CD4-positive, alpha-beta T cell treated with Interleukin-21 for 1 hour (primary cell): ENCODE measurements at regions not wholly inside any gene's neighbourhood (a gene's known extent, or its start where the extent isn't known, plus 50 kb on each side); places are given as distances from the start of the nearest gene placed in this dataset.
A peak's percentile ranks its signal among the peaks of the same experiment; 100 is the strongest.
"Not testable (repeated sequence)": the region's sequence is repeated elsewhere in the genome, so short reads cannot be mapped to it uniquely, and the experiment has no call there.

Experiments
- DNase-seq: peaks from one replicate; pipeline ENCODE4 v3.0.0-alpha.2; 2020

- not testable (repeated sequence) for DNase-seq
Measured at GRCh38 chr17:20851591-20852238, 191.1 kb downstream of the USP22 start.

GRCh38 chr17:20852239-20852989 lies 190.4 kb downstream of the USP22 start:
- DNase-seq, result no peak

GRCh38 chr17:20852990-20853370 lies 189.8 kb downstream of the USP22 start:
- DNase-seq, result no peak

GRCh38 chr17:20855910-20856470 lies 186.8 kb downstream of the USP22 start:
- not testable (repeated sequence) for DNase-seq

GRCh38 chr17:20866444-20867209 lies 176.2 kb downstream of the USP22 start:
- not testable (repeated sequence) for DNase-seq

GRCh38 chr17:20867436-20867937 lies 175.3 kb downstream of the USP22 start:
- not testable (repeated sequence) for DNase-seq

GRCh38 chr17:20867938-20868661 lies 174.7 kb downstream of the USP22 start:
- not testable (repeated sequence) for DNase-seq

- not testable (repeated sequence) for DNase-seq
Measured at GRCh38 chr17:20868662-20869007, 174.2 kb downstream of the USP22 start.

- DNase-seq, result not testable (repeated sequence)
Measured at GRCh38 chr17:20873173-20873572, 169.6 kb downstream of the USP22 start.

- DNase-seq, result not testable (repeated sequence)
Measured at GRCh38 chr17:20873688-20874328, 169.0 kb downstream of the USP22 start.

- DNase-seq, result not testable (repeated sequence)
Measured at GRCh38 chr17:20877384-20877783, 165.4 kb downstream of the USP22 start.

- no peak for DNase-seq
Measured at GRCh38 chr17:20890338-20890737, 152.5 kb downstream of the USP22 start.

- DNase-seq, result not testable (repeated sequence)
Measured at GRCh38 chr17:20895426-20895825, 147.4 kb downstream of the USP22 start.

- DNase-seq, result peak; percentile 71
Measured at GRCh38 chr17:20896153-20896649, 146.6 kb downstream of the USP22 start.

- DNase-seq, result not testable (repeated sequence)
Measured at GRCh38 chr17:20898726-20899125, 144.1 kb downstream of the USP22 start.

- not testable (repeated sequence) for DNase-seq
Measured at GRCh38 chr17:20902496-20902895, 140.3 kb downstream of the USP22 start.

- DNase-seq, result not testable (repeated sequence)
Measured at GRCh38 chr17:20903549-20903948, 139.3 kb downstream of the USP22 start.

GRCh38 chr17:20908313-20909267 lies 134.2 kb downstream of the USP22 start:
- DNase-seq, result peak; percentile 83

- no peak for DNase-seq
Measured at GRCh38 chr17:20914658-20915057, 128.2 kb downstream of the USP22 start.

GRCh38 chr17:20916383-20916782 lies 126.4 kb downstream of the USP22 start:
- DNase-seq, result no peak
